OCI-LY7 (cell line): ENCODE measurements at regions not wholly inside any gene's neighbourhood (a gene's known extent, or its start where the extent isn't known, plus 50 kb on each side); places are given as distances from the start of the nearest gene placed in this dataset.

Experiments
- CTCF ChIP-seq: fragments of 200-600 bp; sonication (generic); conservative IDR thresholded peaks from 2 replicates; pipeline ENCODE4 v1.5.1; 2014; ENCODE audit warnings: mild to moderate bottlenecking, antibody characterized with exemption, low read length, moderate library complexity, mixed read lengths
- EZH2phosphoT487 ChIP-seq: fragments of 200-600 bp; sonication (generic); IDR thresholded peaks from 2 replicates; pipeline ENCODE4 v1.6.1; 2018; ENCODE audit warnings: low read depth, borderline replicate concordance, mild to moderate bottlenecking, mixed run types, antibody characterized with exemption, low read length, moderate library complexity, mixed read lengths

- TF ChIP-seq CTCF (no peak), EZH2phosphoT487 (no peak)
Measured at GRCh38 chr4:136967069-136967468, 565.2 kb downstream of the PCDH18 start.
